ENCODE measurements at regions not wholly inside any gene's neighbourhood (a gene's known extent, or its start where the extent isn't known, plus 50 kb on each side); places are given as distances from the start of the nearest gene placed in this dataset.
A peak's percentile ranks its signal among the peaks of the same experiment; 100 is the strongest.

GRCh38 chr2:74036010-74036409 lies 51.3 kb downstream of the TET3 start:
- no peak for DNase-seq

- no peak for DNase-seq
Observed at GRCh38 chr2:74036450-74037195, 51.9 kb downstream of the TET3 start.

- DNase-seq: peak; percentile 22
Observed at GRCh38 chr2:74037379-74037860, 52.7 kb downstream of the TET3 start.

- DNase-seq: no peak
Observed at GRCh38 chr2:74039611-74040010, 54.9 kb downstream of the TET3 start.

- no peak for DNase-seq
Observed at GRCh38 chr2:74041182-74041581, 56.5 kb downstream of the TET3 start.

GRCh38 chr2:74041726-74042125 lies 57.0 kb downstream of the TET3 start:
- no peak for DNase-seq

- no peak for DNase-seq
Observed at GRCh38 chr2:74042606-74043005, 57.9 kb downstream of the TET3 start.

- no peak for DNase-seq
Observed at GRCh38 chr2:74043345-74044329, 58.9 kb downstream of the TET3 start.

GRCh38 chr2:74044999-74045398 lies 60.3 kb downstream of the TET3 start:
- DNase-seq: no peak

- peak; percentile 65 for DNase-seq
Observed at GRCh38 chr2:74045454-74045853, 60.7 kb downstream of the TET3 start.

GRCh38 chr2:74046441-74046840 lies 61.7 kb downstream of the TET3 start:
- DNase-seq: no peak

- no peak for DNase-seq
Observed at GRCh38 chr2:74047152-74047551, 62.4 kb downstream of the TET3 start.

- DNase-seq: no peak
Observed at GRCh38 chr2:74048147-74048546, 63.4 kb downstream of the TET3 start.

GRCh38 chr2:74048843-74049519 lies 64.3 kb downstream of the TET3 start:
- no peak for DNase-seq

- no peak for DNase-seq
Observed at GRCh38 chr2:74050151-74050550, 65.4 kb downstream of the TET3 start.

- no peak for DNase-seq
Observed at GRCh38 chr2:74051504-74051903, 66.8 kb downstream of the TET3 start.

GRCh38 chr2:74052732-74053710 lies 68.3 kb downstream of the TET3 start:
- DNase-seq: no peak

GRCh38 chr2:74053959-74054715 lies 69.4 kb downstream of the TET3 start:
- no peak for DNase-seq

GRCh38 chr2:74059137-74059775 lies 74.5 kb downstream of the TET3 start:
- DNase-seq: no peak

GRCh38 chr2:74063486-74063885 lies 78.8 kb downstream of the TET3 start:
- DNase-seq: no peak

GRCh38 chr2:74065456-74065855 lies 80.7 kb downstream of the TET3 start:
- no peak for DNase-seq

All from EL (cell line).